Left renal pelvis (tissue), 4 donors: ENCODE measurements at regions not wholly inside any gene's neighbourhood (a gene's known extent, or its start where the extent isn't known, plus 50 kb on each side); places are given as distances from the start of the nearest gene placed in this dataset.
"Not testable (repeated sequence)": the region's sequence is repeated elsewhere in the genome, so short reads cannot be mapped to it uniquely, and the experiment has no call there.

Experiments
- DNase-seq, 4 donors: peaks; one replicate each; pipeline ENCODE4 v3.0.0-alpha.2; 2013; ENCODE audit warnings: low read depth in 4 of 4, low spot score in 3 of 4

- DNase-seq, result no peak
These were observed 93.9 kb upstream of the C1QTNF7 start for GRCh38 chr4:15333692-15334633.

GRCh38 chr4:15336410-15337167, 91.2 kb upstream of the C1QTNF7 start:
- no peak for DNase-seq

GRCh38 chr4:15337168-15337657, 90.6 kb upstream of the C1QTNF7 start:
- not testable (repeated sequence) for DNase-seq

- DNase-seq, result no peak
These were observed 88.1 kb upstream of the C1QTNF7 start for GRCh38 chr4:15339737-15340136.

GRCh38 chr4:15340332-15340731, 87.5 kb upstream of the C1QTNF7 start:
- no peak for DNase-seq

- no peak for DNase-seq
These were observed 86.7 kb upstream of the C1QTNF7 start for GRCh38 chr4:15340902-15341732.

- DNase-seq, result no peak
These were observed 86.0 kb upstream of the C1QTNF7 start for GRCh38 chr4:15341733-15342300.

- DNase-seq, result no peak
These were observed 84.8 kb upstream of the C1QTNF7 start for GRCh38 chr4:15343000-15343399.

- no peak for DNase-seq
These were observed 84.3 kb upstream of the C1QTNF7 start for GRCh38 chr4:15343581-15343980.

- DNase-seq, result no peak
These were observed 83.8 kb upstream of the C1QTNF7 start for GRCh38 chr4:15344041-15344440.

- no peak for DNase-seq
These were observed 82.7 kb upstream of the C1QTNF7 start for GRCh38 chr4:15345134-15345533.

- no peak for DNase-seq
These were observed 79.6 kb upstream of the C1QTNF7 start for GRCh38 chr4:15348236-15348635.

- no peak for DNase-seq
These were observed 79.1 kb upstream of the C1QTNF7 start for GRCh38 chr4:15348695-15349094.

GRCh38 chr4:15349531-15349935, 78.3 kb upstream of the C1QTNF7 start:
- no peak for DNase-seq

- no peak for DNase-seq
These were observed 77.9 kb upstream of the C1QTNF7 start for GRCh38 chr4:15349965-15350364.

- DNase-seq, result no peak
These were observed 75.3 kb upstream of the C1QTNF7 start for GRCh38 chr4:15352524-15352923.

- DNase-seq, result no peak
These were observed 74.6 kb upstream of the C1QTNF7 start for GRCh38 chr4:15353207-15353606.

- DNase-seq, result no peak
These were observed 73.2 kb upstream of the C1QTNF7 start for GRCh38 chr4:15354371-15355297.

GRCh38 chr4:15361529-15361928, 66.3 kb upstream of the C1QTNF7 start:
- no peak for DNase-seq
